ENCODE measurements at regions not wholly inside any gene's neighbourhood (a gene's known extent, or its start where the extent isn't known, plus 50 kb on each side); places are given as distances from the start of the nearest gene placed in this dataset.

DNA sequence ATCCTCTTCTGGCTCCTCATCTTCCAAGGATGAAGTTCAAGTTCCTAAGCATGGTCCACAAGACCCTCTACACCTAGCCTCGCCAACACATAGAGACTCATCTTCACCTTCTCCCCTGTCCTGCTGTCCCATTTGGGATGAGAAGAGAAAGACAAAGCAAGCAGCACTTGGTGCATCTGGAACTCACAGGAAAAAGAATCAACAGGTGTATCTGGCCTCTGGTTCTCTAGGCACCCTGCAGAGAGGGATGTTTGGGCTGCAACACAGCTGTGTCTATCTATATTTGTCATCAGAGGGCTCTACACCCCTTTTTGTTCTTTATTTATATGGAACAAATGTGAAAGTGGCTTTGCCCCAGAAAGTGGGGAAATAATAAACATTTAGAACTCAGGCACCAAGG lies 82.1 kb upstream of the GALNT18 start:
- no peak overlapping the region for H3K27ac ChIP-seq
- TF ChIP-seq, protein P1, sequence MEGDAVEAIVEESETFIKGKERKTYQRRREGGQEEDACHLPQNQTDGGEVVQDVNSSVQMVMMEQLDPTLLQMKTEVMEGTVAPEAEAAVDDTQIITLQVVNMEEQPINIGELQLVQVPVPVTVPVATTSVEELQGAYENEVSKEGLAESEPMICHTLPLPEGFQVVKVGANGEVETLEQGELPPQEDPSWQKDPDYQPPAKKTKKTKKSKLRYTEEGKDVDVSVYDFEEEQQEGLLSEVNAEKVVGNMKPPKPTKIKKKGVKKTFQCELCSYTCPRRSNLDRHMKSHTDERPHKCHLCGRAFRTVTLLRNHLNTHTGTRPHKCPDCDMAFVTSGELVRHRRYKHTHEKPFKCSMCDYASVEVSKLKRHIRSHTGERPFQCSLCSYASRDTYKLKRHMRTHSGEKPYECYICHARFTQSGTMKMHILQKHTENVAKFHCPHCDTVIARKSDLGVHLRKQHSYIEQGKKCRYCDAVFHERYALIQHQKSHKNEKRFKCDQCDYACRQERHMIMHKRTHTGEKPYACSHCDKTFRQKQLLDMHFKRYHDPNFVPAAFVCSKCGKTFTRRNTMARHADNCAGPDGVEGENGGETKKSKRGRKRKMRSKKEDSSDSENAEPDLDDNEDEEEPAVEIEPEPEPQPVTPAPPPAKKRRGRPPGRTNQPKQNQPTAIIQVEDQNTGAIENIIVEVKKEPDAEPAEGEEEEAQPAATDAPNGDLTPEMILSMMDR (conservative IDR thresholded peaks at IDR 0.05), result no peak

DNA sequence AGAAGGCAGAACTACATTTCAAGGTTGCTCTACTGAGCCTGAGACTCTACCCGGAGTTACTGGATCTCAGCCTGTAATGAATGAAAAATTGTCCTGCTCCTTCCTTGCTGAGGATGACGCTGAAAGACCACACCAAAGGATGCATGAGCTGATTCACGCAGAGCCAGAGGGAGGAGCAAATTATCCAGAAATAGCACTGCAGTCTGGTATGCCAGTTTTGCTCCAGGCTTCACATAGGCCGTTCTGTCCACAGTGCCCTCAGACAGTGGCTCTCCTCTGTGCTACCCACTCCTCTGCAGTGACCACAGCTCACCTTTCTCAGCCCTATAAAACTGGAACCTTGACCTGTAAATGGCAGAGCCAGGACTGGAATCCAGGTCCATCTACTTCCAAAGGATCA lies 79.3 kb upstream of the GALNT18 start:
- TF ChIP-seq ZFX (IDR thresholded peaks at IDR 0.05), result no peak
- TF ChIP-seq, protein P1 (conservative IDR thresholded peaks at IDR 0.05), result no peak
- H3K27ac ChIP-seq, result no peak overlapping the region

DNA sequence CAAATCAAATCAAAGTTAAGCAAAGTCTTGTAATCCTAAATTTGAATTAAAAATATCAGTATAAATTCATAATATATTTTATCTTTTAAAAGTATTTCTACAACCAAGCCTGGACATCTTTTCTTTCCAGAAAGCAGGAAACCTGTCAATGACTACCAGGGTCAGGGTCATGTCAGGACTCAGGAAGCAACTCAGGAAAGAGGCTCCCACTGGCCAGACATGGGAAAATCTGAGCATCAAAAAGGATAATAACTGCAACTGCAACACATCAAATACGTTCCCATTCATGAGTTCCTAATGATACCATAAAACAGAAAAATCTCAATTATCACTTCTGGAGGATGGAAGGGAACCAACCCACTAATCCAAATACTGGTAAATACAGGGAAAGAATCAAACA lies 76.0 kb upstream of the GALNT18 start:
- no peak overlapping the region for H3K27ac ChIP-seq
- TF ChIP-seq, protein P1 (conservative IDR thresholded peaks at IDR 0.05), result no peak
- TF ChIP-seq ZFX (IDR thresholded peaks at IDR 0.05), result no peak

DNA sequence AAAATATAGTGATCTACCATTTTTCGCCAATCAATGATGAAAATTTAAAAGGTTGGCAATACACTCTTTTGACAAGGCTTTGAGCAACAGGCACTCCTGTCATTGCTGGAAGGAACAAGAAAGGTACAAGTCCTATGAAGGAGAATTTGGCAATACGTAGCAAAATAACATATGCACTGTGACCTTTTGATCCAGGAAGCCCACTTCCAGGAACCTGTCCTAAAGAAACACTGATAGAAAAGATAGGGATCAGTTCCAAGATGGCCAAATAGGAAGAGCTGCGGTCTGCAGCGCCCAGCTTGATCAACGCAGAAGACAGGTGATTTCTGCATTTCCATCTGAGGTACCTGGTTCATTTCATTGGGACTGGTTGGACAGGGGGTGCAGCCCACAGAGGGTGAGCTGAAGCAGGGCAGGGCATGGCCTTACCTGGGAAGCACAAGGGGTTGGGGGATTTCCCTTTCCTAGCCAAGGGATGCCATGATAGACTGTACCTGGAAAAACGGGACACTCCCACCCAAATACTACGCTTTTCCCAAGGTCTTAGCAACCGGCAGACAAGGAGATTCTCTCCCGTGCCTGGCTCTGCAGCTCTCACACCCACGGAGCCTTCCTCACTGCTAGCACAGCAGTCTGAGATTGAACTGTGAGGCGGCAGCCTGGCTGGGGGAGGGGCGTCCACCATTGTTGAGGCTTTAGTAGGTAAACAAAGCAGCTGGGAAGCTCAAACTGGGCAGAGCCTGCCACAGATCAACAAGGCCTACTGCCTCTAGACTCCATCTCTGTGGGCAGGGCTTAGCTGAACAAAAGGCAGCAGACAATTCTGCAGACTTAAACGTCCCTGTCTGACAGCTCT lies 69.7 kb upstream of the GALNT18 start:
- TF ChIP-seq, protein P1 (conservative IDR thresholded peaks at IDR 0.05), result no peak
- TF ChIP-seq ZFX (IDR thresholded peaks at IDR 0.05), result no peak
- peak overlapping the region; percentile 73 for H3K27ac ChIP-seq

DNA sequence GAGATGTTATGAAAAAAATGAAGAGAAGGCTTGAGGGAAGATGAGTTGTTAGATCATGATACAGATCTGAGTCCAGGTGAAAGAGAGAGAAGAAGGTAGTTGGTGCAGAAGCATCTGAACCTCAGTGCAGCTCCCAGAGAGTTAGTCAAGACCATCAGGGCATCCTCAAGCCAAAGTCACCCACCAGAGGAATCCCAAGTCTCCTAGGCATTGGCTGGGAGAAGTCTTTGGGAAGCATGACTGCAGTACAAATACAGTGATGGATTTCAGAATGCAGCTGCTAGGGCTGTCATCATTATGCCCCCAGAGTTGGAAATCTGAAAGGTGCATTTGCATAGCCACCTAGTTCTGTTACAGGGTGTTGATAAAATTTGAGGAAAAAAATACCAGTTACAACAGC lies 59.7 kb upstream of the GALNT18 start:
- TF ChIP-seq ZFX (IDR thresholded peaks at IDR 0.05), result no peak
- TF ChIP-seq, protein P1 (conservative IDR thresholded peaks at IDR 0.05), result no peak
- no peak overlapping the region for H3K27ac ChIP-seq

DNA sequence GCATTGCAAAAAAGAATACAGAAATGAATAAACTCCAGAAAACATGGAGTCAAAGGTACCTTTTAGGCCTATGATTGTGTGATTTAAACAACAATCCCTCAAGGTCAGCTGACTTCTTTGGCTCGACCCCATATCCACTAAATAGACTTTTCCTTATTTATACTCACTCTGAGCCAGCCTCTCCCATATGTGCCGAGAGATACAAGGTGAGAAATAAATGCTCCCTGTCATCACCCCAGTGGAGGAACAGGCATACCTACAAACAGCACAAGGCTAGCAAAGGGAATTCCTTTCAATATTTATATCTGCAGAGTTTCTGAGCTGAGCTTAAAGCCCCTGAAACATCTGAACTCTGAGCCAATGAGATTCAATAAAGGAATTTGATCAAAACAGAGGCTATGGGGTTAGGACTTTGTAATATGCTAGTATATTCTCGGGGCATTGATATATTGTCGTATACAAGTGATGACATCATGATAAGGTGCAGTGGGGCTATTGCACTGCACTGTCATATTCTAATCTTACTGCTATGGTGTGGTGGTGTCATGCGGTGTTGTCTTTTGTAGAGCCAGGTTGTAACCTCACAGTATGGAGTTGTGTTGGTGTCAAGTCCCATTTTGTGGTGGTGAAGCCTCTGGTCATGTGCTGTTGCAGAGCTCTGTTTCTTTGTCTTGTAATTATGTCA lies 56.0 kb upstream of the GALNT18 start:
- TF ChIP-seq, protein P1 (conservative IDR thresholded peaks at IDR 0.05), result no peak
- H3K27ac ChIP-seq, result no peak overlapping the region

DNA sequence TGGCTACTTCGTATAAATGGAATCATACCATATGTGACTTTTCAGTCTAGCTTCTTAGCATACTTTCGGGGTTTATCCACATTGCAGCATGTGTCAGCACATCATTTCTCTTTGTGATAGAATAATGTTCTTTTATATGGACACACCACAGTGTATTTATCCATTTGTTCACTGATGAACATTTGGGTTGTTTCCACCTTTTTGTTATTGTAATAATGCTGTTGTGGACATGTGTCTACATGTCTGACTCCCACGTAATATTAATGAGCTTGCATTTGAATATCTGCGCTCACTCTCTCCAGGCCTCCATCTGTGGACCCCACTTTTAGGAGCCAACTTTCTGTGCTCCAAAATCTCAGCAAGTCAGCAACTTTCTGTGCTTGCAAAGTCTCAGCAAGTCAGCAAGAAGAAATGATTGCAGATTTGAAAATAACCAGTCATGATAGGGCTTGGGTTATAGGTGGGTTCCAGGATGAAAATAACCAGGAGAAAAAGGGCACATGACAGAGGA lies 53.9 kb upstream of the GALNT18 start:
- TF ChIP-seq, protein P1 (conservative IDR thresholded peaks at IDR 0.05), result no peak
- no peak for TF ChIP-seq ZFX (IDR thresholded peaks at IDR 0.05)
- H3K27ac ChIP-seq, result no peak overlapping the region

Data from C4-2B (cell line).